ENCODE measurements at regions not wholly inside any gene's neighbourhood (a gene's known extent, or its start where the extent isn't known, plus 50 kb on each side); places are given as distances from the start of the nearest gene placed in this dataset.

GRCh38 chr7:67690700-67691099 lies 694.1 kb downstream of the TYW1 start:
- Mint-ChIP-seq H3K36me3 (peaks cover 4% of the 10 kb centered on the region), H3K4me3 (no peak overlapping the region), H3K27me3 (no peaks in the 10 kb centered on the region), H3K9me3 (peaks cover 7 to 18% (median 9%) of the 10 kb centered on the region in 3 donors), H3K4me1 (peaks cover 0 to 2% (median 0%) of the 10 kb centered on the region in 3 donors), H3K27ac (no peak overlapping the region)

- H3K4me1 Mint-ChIP-seq: peaks cover 0 to 2% (median 0%) of the 10 kb centered on the region in 3 donors
- peaks cover 6 to 26% (median 9%) of the 10 kb centered on the region in 3 donors for H3K9me3 Mint-ChIP-seq
- H3K27me3 Mint-ChIP-seq: no peaks in the 10 kb centered on the region
- H3K36me3 Mint-ChIP-seq: peaks cover 4% of the 10 kb centered on the region
- no peak overlapping the region for H3K4me3 Mint-ChIP-seq
- H3K27ac Mint-ChIP-seq: no peak overlapping the region
Observed at GRCh38 chr7:67692425-67692824, 695.8 kb downstream of the TYW1 start.

- Mint-ChIP-seq H3K4me1 (no peaks in the 10 kb centered on the region), H3K9me3 (peaks cover 8 to 21% (median 9%) of the 10 kb centered on the region in 3 donors), H3K27me3 (no peaks in the 10 kb centered on the region), H3K27ac (no peak overlapping the region), H3K36me3 (peaks cover 2% of the 10 kb centered on the region), H3K4me3 (no peak overlapping the region)
Observed at GRCh38 chr7:67696124-67696523, 699.5 kb downstream of the TYW1 start.

GRCh38 chr7:67696878-67697277 lies 700.2 kb downstream of the TYW1 start:
- no peak overlapping the region for H3K27ac Mint-ChIP-seq
- no peaks in the 10 kb centered on the region for H3K27me3 Mint-ChIP-seq
- H3K4me3 Mint-ChIP-seq: no peak overlapping the region
- H3K36me3 Mint-ChIP-seq: no peaks in the 10 kb centered on the region
- H3K9me3 Mint-ChIP-seq: peaks cover 7 to 19% (median 8%) of the 10 kb centered on the region in 3 donors
- no peaks in the 10 kb centered on the region for H3K4me1 Mint-ChIP-seq

GRCh38 chr7:67698354-67698753 lies 701.7 kb downstream of the TYW1 start:
- no peaks in the 10 kb centered on the region for H3K4me1 Mint-ChIP-seq
- H3K36me3 Mint-ChIP-seq: no peaks in the 10 kb centered on the region
- H3K27me3 Mint-ChIP-seq: no peaks in the 10 kb centered on the region
- H3K4me3 Mint-ChIP-seq: no peak overlapping the region
- H3K27ac Mint-ChIP-seq: no peak overlapping the region
- H3K9me3 Mint-ChIP-seq: peaks cover 7 to 19% (median 8%) of the 10 kb centered on the region in 3 donors

- Mint-ChIP-seq H3K36me3 (peaks cover 1% of the 10 kb centered on the region), H3K9me3 (peaks cover 5 to 13% (median 9%) of the 10 kb centered on the region in 3 donors)
Observed at GRCh38 chr7:67705850-67706249, 709.2 kb downstream of the TYW1 start.

GRCh38 chr7:67711706-67712105 lies 715.1 kb downstream of the TYW1 start:
- H3K4me1 Mint-ChIP-seq: peaks cover 0 to 2% (median 0%) of the 10 kb centered on the region in 3 donors
- peaks cover 6 to 18% (median 11%) of the 10 kb centered on the region in 3 donors for H3K9me3 Mint-ChIP-seq
- H3K27ac Mint-ChIP-seq: no peak overlapping the region
- no peak overlapping the region for H3K4me3 Mint-ChIP-seq
- no peaks in the 10 kb centered on the region for H3K27me3 Mint-ChIP-seq
- H3K36me3 Mint-ChIP-seq: peaks cover 3% of the 10 kb centered on the region

More at GRCh38 chr7:67705850-67706249, 709.2 kb downstream of the TYW1 start:
- Mint-ChIP-seq H3K4me1 (no peaks in the 10 kb centered on the region), H3K27ac (no peak overlapping the region), H3K27me3 (no peaks in the 10 kb centered on the region), H3K4me3 (no peak overlapping the region)

GRCh38 chr7:67713451-67714056 lies 716.9 kb downstream of the TYW1 start:
- peaks cover 0 to 2% (median 0%) of the 10 kb centered on the region in 3 donors for H3K4me1 Mint-ChIP-seq
- H3K27me3 Mint-ChIP-seq: no peaks in the 10 kb centered on the region
- peak overlapping the region in 1 of 3 donors; percentile 19 for H3K27ac Mint-ChIP-seq
- H3K9me3 Mint-ChIP-seq: peaks cover 4 to 23% (median 11%) of the 10 kb centered on the region in 3 donors
- peaks cover 3% of the 10 kb centered on the region for H3K36me3 Mint-ChIP-seq
- no peak overlapping the region for H3K4me3 Mint-ChIP-seq

- Mint-ChIP-seq H3K4me3 (no peak overlapping the region), H3K27me3 (no peaks in the 10 kb centered on the region), H3K27ac (no peak overlapping the region), H3K4me1 (no peaks in the 10 kb centered on the region), H3K9me3 (peaks cover 0 to 9% (median 0%) of the 10 kb centered on the region in 3 donors), H3K36me3 (peaks cover 5% of the 10 kb centered on the region)
Observed at GRCh38 chr7:67716729-67717128, 720.1 kb downstream of the TYW1 start.

GRCh38 chr7:67723591-67723990 lies 727.0 kb downstream of the TYW1 start:
- peaks cover 7% of the 10 kb centered on the region for H3K36me3 Mint-ChIP-seq

GRCh38 chr7:67724435-67724834 lies 727.8 kb downstream of the TYW1 start:
- H3K4me1 Mint-ChIP-seq: no peaks in the 10 kb centered on the region

More at GRCh38 chr7:67723591-67723990, 727.0 kb downstream of the TYW1 start:
- H3K27ac Mint-ChIP-seq: no peak overlapping the region
- no peaks in the 10 kb centered on the region for H3K27me3 Mint-ChIP-seq
- no peak overlapping the region for H3K4me3 Mint-ChIP-seq
- peaks cover 0 to 8% (median 5%) of the 10 kb centered on the region in 3 donors for H3K9me3 Mint-ChIP-seq
- no peaks in the 10 kb centered on the region for H3K4me1 Mint-ChIP-seq

GRCh38 chr7:67724955-67725354 lies 728.3 kb downstream of the TYW1 start:
- Mint-ChIP-seq H3K4me3 (no peak overlapping the region), H3K27me3 (no peaks in the 10 kb centered on the region), H3K4me1 (no peaks in the 10 kb centered on the region), H3K9me3 (peaks cover 5 to 17% (median 5%) of the 10 kb centered on the region in 3 donors), H3K27ac (no peak overlapping the region), H3K36me3 (peaks cover 7% of the 10 kb centered on the region)

More at GRCh38 chr7:67724435-67724834, 727.8 kb downstream of the TYW1 start:
- H3K4me3 Mint-ChIP-seq: no peak overlapping the region
- no peaks in the 10 kb centered on the region for H3K27me3 Mint-ChIP-seq
- H3K36me3 Mint-ChIP-seq: peaks cover 7% of the 10 kb centered on the region
- H3K9me3 Mint-ChIP-seq: peaks cover 3 to 13% (median 5%) of the 10 kb centered on the region in 3 donors
- no peak overlapping the region for H3K27ac Mint-ChIP-seq

GRCh38 chr7:67725423-67725822 lies 728.8 kb downstream of the TYW1 start:
- Mint-ChIP-seq H3K27me3 (no peaks in the 10 kb centered on the region), H3K27ac (no peak overlapping the region), H3K4me3 (no peak overlapping the region), H3K4me1 (no peaks in the 10 kb centered on the region), H3K9me3 (peaks cover 5 to 18% (median 6%) of the 10 kb centered on the region in 3 donors), H3K36me3 (peaks cover 7% of the 10 kb centered on the region)

- no peaks in the 10 kb centered on the region for H3K4me1 Mint-ChIP-seq
- no peak overlapping the region for H3K4me3 Mint-ChIP-seq
- H3K36me3 Mint-ChIP-seq: peaks cover 4% of the 10 kb centered on the region
- peaks cover 8 to 26% (median 11%) of the 10 kb centered on the region in 3 donors for H3K9me3 Mint-ChIP-seq
- no peak overlapping the region for H3K27ac Mint-ChIP-seq
- H3K27me3 Mint-ChIP-seq: no peaks in the 10 kb centered on the region
Observed at GRCh38 chr7:67729771-67730170, 733.1 kb downstream of the TYW1 start.

GRCh38 chr7:67731704-67732103 lies 735.1 kb downstream of the TYW1 start:
- peaks cover 8 to 22% (median 11%) of the 10 kb centered on the region in 3 donors for H3K9me3 Mint-ChIP-seq
- H3K4me3 Mint-ChIP-seq: no peak overlapping the region

GRCh38 chr7:67732898-67733297 lies 736.3 kb downstream of the TYW1 start:
- H3K4me1 Mint-ChIP-seq: no peaks in the 10 kb centered on the region
- no peak overlapping the region for H3K4me3 Mint-ChIP-seq
- no peaks in the 10 kb centered on the region for H3K27me3 Mint-ChIP-seq
- peaks cover 3% of the 10 kb centered on the region for H3K36me3 Mint-ChIP-seq
- H3K27ac Mint-ChIP-seq: no peak overlapping the region
- peaks cover 8 to 18% (median 13%) of the 10 kb centered on the region in 3 donors for H3K9me3 Mint-ChIP-seq

More at GRCh38 chr7:67731704-67732103, 735.1 kb downstream of the TYW1 start:
- H3K27me3 Mint-ChIP-seq: no peaks in the 10 kb centered on the region
- no peaks in the 10 kb centered on the region for H3K4me1 Mint-ChIP-seq
- no peak overlapping the region for H3K27ac Mint-ChIP-seq
- H3K36me3 Mint-ChIP-seq: peaks cover 4% of the 10 kb centered on the region

Data from IgD-negative memory B cell (primary cell).